Neuronal stem cell (in vitro differentiated cells): ENCODE measurements at regions not wholly inside any gene's neighbourhood (a gene's known extent, or its start where the extent isn't known, plus 50 kb on each side); places are given as distances from the start of the nearest gene placed in this dataset.

ENCODE experiments used
- DNase-seq: peaks from one replicate; pipeline ENCODE4 v3.0.0-alpha.2; 2013; ENCODE audit warnings: low spot score
- H2AFZ ChIP-seq: one replicate; pipeline ENCODE4 v1.6.1; 2013; ENCODE audit warnings: mild to moderate bottlenecking, low read length, inconsistent platforms
- H2AK5ac ChIP-seq: 2 replicates; pipeline ENCODE4 v1.6.1; 2013; ENCODE audit warnings: low read depth, mild to moderate bottlenecking, inconsistent platforms, low read length, moderate library complexity, mixed read lengths
- H2BK120ac ChIP-seq: 2 replicates; pipeline ENCODE4 v1.6.1; 2013; ENCODE audit warnings: low read depth, mild to moderate bottlenecking, inconsistent platforms, low read length, moderate library complexity, mixed read lengths
- H2BK12ac ChIP-seq: one replicate; pipeline ENCODE4 v1.6.1; 2013; ENCODE audit warnings: low read length, inconsistent platforms
- H2BK15ac ChIP-seq: 2 replicates; pipeline ENCODE4 v1.6.1; 2013; ENCODE audit warnings: mild to moderate bottlenecking, low read length, inconsistent platforms, mixed read lengths
- H2BK5ac ChIP-seq: one replicate; pipeline ENCODE4 v1.6.1; 2013; ENCODE audit warnings: inconsistent platforms, mild to moderate bottlenecking, low read length, moderate library complexity
- H3K14ac ChIP-seq: one replicate; pipeline ENCODE4 v1.6.1; 2013; ENCODE audit warnings: low read length, inconsistent platforms
- H3K18ac ChIP-seq: 2 replicates; pipeline ENCODE4 v1.6.1; 2013; ENCODE audit warnings: low read length, inconsistent platforms
- H3K23ac ChIP-seq: 2 replicates; pipeline ENCODE4 v1.6.1; 2013; ENCODE audit warnings: low read depth, mild to moderate bottlenecking, mixed read lengths, low read length, inconsistent platforms; ENCODE audit not compliant: poor library complexity
- H3K27ac ChIP-seq: replicated peaks from 3 replicates; pipeline ENCODE4 v1.5.1; 2013; ENCODE audit warnings: low read length, inconsistent platforms
- H3K27me3 ChIP-seq, 3 experiments: 2 replicates each; pipeline ENCODE4 v1.6.1; 2013; ENCODE audit warnings: low read length in 3 of 3, mild to moderate bottlenecking in 2 of 3, inconsistent platforms in 1 of 3, low read depth in 1 of 3, mixed read lengths in 1 of 3, moderate library complexity in 1 of 3; ENCODE audit not compliant: control insufficient read depth in 3 of 3, insufficient read depth in 3 of 3
- H3K36me3 ChIP-seq, 2 donors: replicated peaks in 1 of 2; 2 replicates each; pipeline ENCODE4 v1.6.1; 2013; ENCODE audit warnings: low read length in 2 of 2; ENCODE audit not compliant: control insufficient read depth in 2 of 2, insufficient read depth in 2 of 2
- H3K4ac ChIP-seq: 2 replicates; pipeline ENCODE4 v1.6.1; 2013; ENCODE audit warnings: inconsistent platforms, mild to moderate bottlenecking, low read length, moderate library complexity
- H3K4me1 ChIP-seq, 2 donors: 1 replicate in 1 of 2; 2 replicates in 1 of 2; pipeline ENCODE4 v1.6.1; 2013; ENCODE audit warnings: low read length in 2 of 2, low read depth in 1 of 2; ENCODE audit not compliant: control insufficient read depth in 2 of 2, insufficient read depth in 1 of 2
- H3K4me2 ChIP-seq: one replicate; pipeline ENCODE4 v1.6.1; 2013; ENCODE audit warnings: mild to moderate bottlenecking, low read length, inconsistent platforms; ENCODE audit not compliant: insufficient read depth, poor library complexity, severe bottlenecking
- H3K4me3 ChIP-seq, 2 donors: 2 replicates each; pipeline ENCODE4 v1.5.1; 2013; ENCODE audit warnings: low read length in 2 of 2, mild to moderate bottlenecking in 2 of 2, inconsistent platforms in 1 of 2, moderate library complexity in 1 of 2
- H3K79me1 ChIP-seq: one replicate; pipeline ENCODE4 v1.6.1; 2013; ENCODE audit warnings: low read depth, mild to moderate bottlenecking, inconsistent platforms, low read length, moderate library complexity
- H3K9ac ChIP-seq: one replicate; pipeline ENCODE4 v1.6.1; 2013; ENCODE audit warnings: mild to moderate bottlenecking, low read depth, low read length, inconsistent platforms; ENCODE audit not compliant: poor library complexity
- H3K9me3 ChIP-seq, 2 donors: replicated peaks in 1 of 2; 2 replicates each; pipeline versions ENCODE3 to v1.6.1; 2013; ENCODE audit warnings: low read length in 2 of 2, mild to moderate bottlenecking in 2 of 2, inconsistent platforms in 1 of 2, low read depth in 1 of 2, mixed read lengths in 1 of 2, moderate library complexity in 1 of 2; ENCODE audit not compliant: control insufficient read depth in 2 of 2, insufficient read depth in 1 of 2
- H4K8ac ChIP-seq: one replicate; pipeline ENCODE4 v1.6.1; 2013; ENCODE audit warnings: low read depth, mild to moderate bottlenecking, inconsistent platforms, low read length, moderate library complexity
- H4K91ac ChIP-seq: one replicate; pipeline ENCODE4 v1.6.1; 2013; ENCODE audit warnings: low read length, low read depth, mild to moderate bottlenecking, inconsistent platforms; ENCODE audit not compliant: poor library complexity
- WGBS, 2 donors: extraction: QIAGEN DNeasy Blood & Tissue Kit; methylation state at CpG; one replicate each; pipeline ENCODE4 v1.1.7; 2013; ENCODE audit warnings: missing lambda C conversion rate in 2 of 2, mixed read lengths in 1 of 2; ENCODE audit not compliant: insufficient read length in 2 of 2, insufficient replicate concordance in 1 of 2; ENCODE audit errors: extremely low coverage in 2 of 2; 5-methylcytosine and 5-hydroxymethylcytosine counted together

DNA sequence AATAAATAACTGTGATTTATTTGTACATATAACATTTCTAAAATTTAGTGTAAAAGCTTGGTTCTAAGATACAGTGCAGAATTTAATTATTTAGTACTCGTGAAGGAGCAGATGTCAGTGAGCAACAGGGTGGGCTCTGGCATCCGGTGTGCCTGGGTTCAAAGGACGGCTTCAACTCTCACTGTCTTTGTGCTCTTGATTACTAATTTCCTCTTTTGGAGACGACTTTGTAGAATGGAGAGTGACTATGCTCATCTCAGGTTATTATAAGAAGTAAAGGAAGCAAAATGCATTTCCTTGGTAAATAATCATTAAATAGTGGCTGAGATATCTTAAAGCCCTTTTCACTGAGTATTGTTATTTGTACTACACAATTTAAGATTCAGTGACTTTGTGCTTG, 271.7 kb downstream of the ASXL3 start:
- H2AFZ ChIP-seq = no peak overlapping the region
- H3K4me2 ChIP-seq = no peak overlapping the region
- H3K18ac ChIP-seq = no peak overlapping the region
- H4K91ac ChIP-seq = no peak overlapping the region
- H2BK15ac ChIP-seq = no peak overlapping the region
- no peaks in the 10 kb centered on the region for H3K36me3 ChIP-seq
- no peak overlapping the region for H2BK120ac ChIP-seq
- no peak overlapping the region for H3K23ac ChIP-seq
- DNase-seq = no peak
- H3K9ac ChIP-seq = no peak overlapping the region
- H2BK5ac ChIP-seq = no peak overlapping the region
- H3K27ac ChIP-seq = no peak overlapping the region
- no peaks in the 10 kb centered on the region for H3K79me1 ChIP-seq
- no peak overlapping the region for H2BK12ac ChIP-seq
- no CpG with 5 or more reads among the region's 4 CpGs for WGBS, 2 donors
- no peaks in the 10 kb centered on the region for H3K27me3 ChIP-seq
- no peak overlapping the region for H3K4ac ChIP-seq
- H2AK5ac ChIP-seq = no peak overlapping the region
- H3K9me3 ChIP-seq = no peaks in the 10 kb centered on the region
- H3K14ac ChIP-seq = no peak overlapping the region
- no peaks in the 10 kb centered on the region for H3K4me1 ChIP-seq
- no peak overlapping the region for H4K8ac ChIP-seq
- no peak overlapping the region for H3K4me3 ChIP-seq

DNA sequence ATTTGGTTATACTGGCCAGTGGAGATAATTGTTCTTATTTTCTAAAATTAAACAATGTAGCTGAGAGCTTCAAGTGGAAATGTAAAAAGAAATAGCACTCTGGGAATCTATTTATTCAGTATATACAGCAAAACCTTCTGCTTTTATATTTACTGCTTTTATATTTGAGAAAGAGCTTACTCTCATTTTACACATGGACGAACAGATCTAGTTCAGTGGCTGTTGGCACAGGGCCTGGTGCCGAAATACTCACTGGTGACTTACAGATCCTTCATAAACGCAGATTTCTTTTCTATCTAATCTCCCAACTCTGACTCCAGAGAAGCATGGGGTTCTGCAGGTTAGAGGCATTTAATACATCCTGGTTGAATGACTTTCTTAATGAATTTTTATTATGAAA, 266.2 kb downstream of the ASXL3 start:
- WGBS, 2 donors = no CpG with 5 or more reads among the region's 3 CpGs
- no peaks in the 10 kb centered on the region for H3K9me3 ChIP-seq
- no peak overlapping the region for H2BK120ac ChIP-seq
- H2AFZ ChIP-seq = no peak overlapping the region
- no peak for DNase-seq
- H3K18ac ChIP-seq = no peak overlapping the region
- H3K14ac ChIP-seq = no peak overlapping the region
- H3K4ac ChIP-seq = no peak overlapping the region
- H3K79me1 ChIP-seq = no peaks in the 10 kb centered on the region
- no peaks in the 10 kb centered on the region for H3K4me1 ChIP-seq
- no peak overlapping the region for H2AK5ac ChIP-seq
- no peaks in the 10 kb centered on the region for H3K27me3 ChIP-seq
- no peak overlapping the region for H4K91ac ChIP-seq
- H3K9ac ChIP-seq = no peak overlapping the region
- H2BK5ac ChIP-seq = no peak overlapping the region
- H4K8ac ChIP-seq = no peak overlapping the region
- no peak overlapping the region for H3K4me3 ChIP-seq
- H2BK15ac ChIP-seq = no peak overlapping the region
- no peak overlapping the region for H2BK12ac ChIP-seq
- no peak overlapping the region for H3K23ac ChIP-seq
- H3K27ac ChIP-seq = no peak overlapping the region
- H3K36me3 ChIP-seq = no peaks in the 10 kb centered on the region
- no peak overlapping the region for H3K4me2 ChIP-seq

DNA sequence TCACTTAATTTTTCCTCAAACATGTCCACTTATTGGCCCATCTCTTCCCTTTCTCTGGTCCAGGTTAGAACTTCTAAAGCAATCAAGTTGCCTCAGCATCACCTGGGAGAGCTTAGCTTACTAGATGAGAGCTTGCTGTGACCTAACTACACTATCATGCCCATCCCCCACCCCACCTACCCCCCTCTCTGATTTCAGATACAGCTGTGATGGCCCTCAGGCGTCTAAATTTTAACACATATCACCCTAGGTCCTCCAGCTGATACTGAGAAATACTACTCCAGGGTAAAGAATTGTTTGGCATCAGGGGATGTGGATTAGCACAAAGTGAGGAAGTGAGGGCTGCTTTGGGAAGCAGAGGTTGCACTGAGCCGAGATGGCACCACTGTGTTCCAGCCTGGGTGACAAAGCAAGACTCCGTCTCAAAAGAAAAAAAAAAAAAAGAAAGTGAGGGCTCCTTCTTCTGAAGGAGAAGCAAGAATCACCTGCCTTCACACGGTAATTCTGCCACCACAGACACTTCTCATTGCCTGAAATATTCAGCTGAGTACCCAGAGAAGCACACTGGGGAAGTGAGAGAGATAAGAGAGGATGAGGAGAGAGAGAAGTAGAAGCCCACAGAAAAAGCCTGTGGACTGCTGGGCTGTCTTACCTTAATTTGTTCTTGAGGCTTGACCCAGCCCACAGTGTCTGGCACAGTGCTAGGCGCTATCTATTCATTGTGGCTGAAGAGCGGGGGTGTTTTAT, 263.4 kb downstream of the ASXL3 start:
- Histone ChIP-seq H3K9me3 (no peaks in the 10 kb centered on the region), H2BK5ac (no peak overlapping the region), H2BK12ac (no peak overlapping the region), H3K27ac (no peak overlapping the region), H3K18ac (no peak overlapping the region), H3K23ac (no peak overlapping the region), H3K4ac (no peak overlapping the region), H3K9ac (no peak overlapping the region), H3K27me3 (peaks cover 0 to 3% (median 0%) of the 10 kb centered on the region in 3 experiments), H2BK120ac (no peak overlapping the region), H3K4me1 (no peaks in the 10 kb centered on the region), H3K4me2 (no peak overlapping the region), H3K36me3 (no peaks in the 10 kb centered on the region), H2AFZ (no peak overlapping the region), H2AK5ac (no peak overlapping the region), H3K4me3 (no peak overlapping the region), H4K8ac (no peak overlapping the region), H3K14ac (no peak overlapping the region), H3K79me1 (no peaks in the 10 kb centered on the region), H2BK15ac (no peak overlapping the region), H4K91ac (no peak overlapping the region)
- WGBS, 2 donors = no CpG with 5 or more reads among the region's 6 CpGs
- no peak for DNase-seq

DNA sequence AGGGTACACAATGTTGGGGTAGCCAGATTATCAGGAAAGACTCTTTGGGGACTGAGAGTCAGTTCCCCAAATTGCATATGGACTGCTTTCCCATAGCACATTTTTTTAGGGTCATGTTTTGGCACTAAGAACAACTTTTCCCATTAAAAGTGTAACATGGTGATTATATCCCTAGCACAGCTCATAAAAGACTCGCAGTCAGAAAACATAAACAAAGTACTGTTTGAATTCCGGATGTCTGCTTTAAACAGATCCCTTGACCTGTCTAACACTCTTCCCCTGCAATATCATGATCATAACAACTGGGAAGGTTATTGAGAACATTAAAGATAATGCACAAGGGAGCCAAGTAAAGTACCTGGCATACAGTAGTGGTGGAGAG, 262.2 kb downstream of the ASXL3 start:
- H2AFZ ChIP-seq = no peak overlapping the region
- no peak overlapping the region for H3K27ac ChIP-seq
- no peak for DNase-seq
- WGBS, 2 donors = no CpG with 5 or more reads among the region's 2 CpGs
- no peak overlapping the region for H3K23ac ChIP-seq
- H2AK5ac ChIP-seq = no peak overlapping the region
- no peaks in the 10 kb centered on the region for H3K36me3 ChIP-seq
- H2BK15ac ChIP-seq = no peak overlapping the region
- no peak overlapping the region for H3K4me3 ChIP-seq
- H3K9me3 ChIP-seq = no peaks in the 10 kb centered on the region
- H2BK5ac ChIP-seq = no peak overlapping the region
- no peak overlapping the region for H3K4ac ChIP-seq
- no peak overlapping the region for H2BK120ac ChIP-seq
- no peak overlapping the region for H3K4me2 ChIP-seq
- H3K79me1 ChIP-seq = no peaks in the 10 kb centered on the region
- no peak overlapping the region for H4K91ac ChIP-seq
- no peak overlapping the region for H3K9ac ChIP-seq
- H3K4me1 ChIP-seq = no peaks in the 10 kb centered on the region
- H3K14ac ChIP-seq = no peak overlapping the region
- H3K27me3 ChIP-seq = peaks cover 0 to 4% (median 0%) of the 10 kb centered on the region in 3 experiments
- no peak overlapping the region for H4K8ac ChIP-seq
- no peak overlapping the region for H2BK12ac ChIP-seq
- no peak overlapping the region for H3K18ac ChIP-seq
